SK-N-SH treated with all-trans-retinoic acid at 6 μM for 48 hours (cell line): ENCODE measurements at regions not wholly inside any gene's neighbourhood (a gene's known extent, or its start where the extent isn't known, plus 50 kb on each side); places are given as distances from the start of the nearest gene placed in this dataset.

Experiments used
- ATAC-seq: fragments of 200-7000 bp; cut with Tn5 transposase; 3 replicates; pipeline ENCODE4 v1.9.1; 2020; ENCODE audit warnings: mild to moderate bottlenecking, moderate library complexity
- ARNTL ChIP-seq: fragments of 450-650 bp; formaldehyde crosslinking; IDR thresholded peaks from 2 replicates; pipeline ENCODE4 v1.5.0; 2020; ENCODE audit warnings: low read depth, mild to moderate bottlenecking, moderate library complexity, borderline replicate concordance
- BACH2 ChIP-seq: fragments of 250-450 bp; sonication (Bioruptor Pico); IDR thresholded peaks from 2 replicates; pipeline ENCODE4 v1.9.0; 2021; ENCODE audit warnings: mild to moderate bottlenecking, borderline replicate concordance
- CREB5 ChIP-seq: fragments of 250-450 bp; sonication (Bioruptor Pico); IDR thresholded peaks from 2 replicates; pipeline ENCODE4 v1.5.1; 2020; ENCODE audit warnings: low read depth, mild to moderate bottlenecking, moderate library complexity
- CSDC2 ChIP-seq: fragments of 250-450 bp; sonication (Bioruptor Pico); IDR thresholded peaks from 2 replicates; pipeline ENCODE4 v1.5.0; 2020; ENCODE audit warnings: mild to moderate bottlenecking, moderate library complexity
- ESRRG ChIP-seq: fragments of 250-450 bp; sonication (Bioruptor Pico); IDR thresholded peaks from 2 replicates; pipeline ENCODE4 v1.6.1; 2021; ENCODE audit warnings: mild to moderate bottlenecking
- GLIS3 ChIP-seq: fragments of 250-450 bp; sonication (Bioruptor Pico); IDR thresholded peaks from 2 replicates; pipeline ENCODE4 v1.5.0; 2020; ENCODE audit warnings: mild to moderate bottlenecking, moderate library complexity
- ISL1 ChIP-seq: fragments of 250-450 bp; sonication (Bioruptor Pico); IDR thresholded peaks from 2 replicates; pipeline ENCODE4 v2.1.2; 2022; ENCODE audit warnings: mild to moderate bottlenecking, moderate library complexity
- OSR1 ChIP-seq: fragments of 250-450 bp; sonication (Bioruptor Pico); IDR thresholded peaks from 2 replicates; pipeline ENCODE4 v1.8.0; 2022; ENCODE audit warnings: moderate library complexity, mild to moderate bottlenecking, inconsistent platforms
- RARB ChIP-seq: fragments of 250-450 bp; sonication (Bioruptor Pico); IDR thresholded peaks from 2 replicates; pipeline ENCODE4 v1.8.0; 2021; ENCODE audit warnings: mild to moderate bottlenecking, moderate library complexity
- SNAI2 ChIP-seq: fragments of 250-450 bp; sonication (Bioruptor Pico); IDR thresholded peaks from 2 replicates; pipeline ENCODE4 v1.5.0; 2020; ENCODE audit warnings: mild to moderate bottlenecking, moderate library complexity
- TCF4 ChIP-seq: fragments of 250-450 bp; sonication (Bioruptor Pico); IDR thresholded peaks from 2 replicates; pipeline ENCODE4 v1.8.0; 2021; ENCODE audit warnings: mild to moderate bottlenecking, moderate library complexity, borderline replicate concordance
- TOX ChIP-seq: fragments of 250-450 bp; sonication (Bioruptor Pico); IDR thresholded peaks from 2 replicates; pipeline ENCODE4 v1.8.0; 2021; ENCODE audit warnings: mild to moderate bottlenecking, moderate library complexity, borderline replicate concordance
- TSHZ2 ChIP-seq: fragments of 250-450 bp; sonication (Bioruptor Pico); IDR thresholded peaks from 2 replicates; pipeline ENCODE4 v1.5.0; 2020; ENCODE audit warnings: mild to moderate bottlenecking, moderate library complexity
- ZC3H10 ChIP-seq: fragments of 250-450 bp; sonication (Bioruptor Pico); IDR thresholded peaks from 2 replicates; pipeline ENCODE4 v1.5.1; 2021; ENCODE audit warnings: mild to moderate bottlenecking, moderate library complexity
- ZFP3 ChIP-seq: fragments of 250-450 bp; sonication (Bioruptor Pico); IDR thresholded peaks from 2 replicates; pipeline ENCODE4 v1.5.0; 2020; ENCODE audit warnings: mild to moderate bottlenecking, moderate library complexity
- ZNF565 ChIP-seq: fragments of 450-650 bp; formaldehyde crosslinking; conservative IDR thresholded peaks from 2 replicates; pipeline ENCODE4 v1.5.0; 2020; ENCODE audit warnings: low read depth, mild to moderate bottlenecking, moderate library complexity
- ZNF8 ChIP-seq: fragments of 450-650 bp; formaldehyde crosslinking; IDR thresholded peaks from 2 replicates; pipeline ENCODE4 v1.5.0; 2020; ENCODE audit warnings: mild to moderate bottlenecking, moderate library complexity
- TF ChIP-seq, protein P1 (sequence below): fragments of 250-450 bp; sonication (Bioruptor Pico); IDR thresholded peaks from 2 replicates; pipeline ENCODE4 v1.8.0; 2021; ENCODE audit warnings: low read depth, mild to moderate bottlenecking, moderate library complexity, borderline replicate concordance
- TF ChIP-seq, protein P2 (sequence below): fragments of 250-450 bp; sonication (Bioruptor Pico); IDR thresholded peaks from 2 replicates; pipeline ENCODE4 v1.8.0; 2020; ENCODE audit warnings: mild to moderate bottlenecking, moderate library complexity, borderline replicate concordance
- TF ChIP-seq, protein P3 (sequence below): fragments of 250-450 bp; sonication (Bioruptor Pico); IDR thresholded peaks from 2 replicates; pipeline ENCODE4 v1.5.1; 2021; ENCODE audit warnings: mild to moderate bottlenecking, moderate library complexity

GRCh38 chr3:54026543-54026942 is 95.8 kb upstream of the CACNA2D3 start:
- TF ChIP-seq RARB (CRISPR knock-in tag) (no peak), TCF4 (CRISPR knock-in tag) (no peak), ZNF8 (CRISPR knock-in tag) (no peak), ESRRG (CRISPR knock-in tag) (no peak), ISL1 (CRISPR knock-in tag) (no peak), CREB5 (CRISPR knock-in tag) (no peak), ARNTL (CRISPR knock-in tag) (no peak), SNAI2 (no peak), TSHZ2 (CRISPR knock-in tag) (no peak), CSDC2 (CRISPR knock-in tag) (no peak), GLIS3 (CRISPR knock-in tag) (no peak), BACH2 (CRISPR knock-in tag) (no peak), OSR1 (CRISPR knock-in tag) (no peak), ZNF565 (CRISPR knock-in tag) (no peak), ZFP3 (CRISPR knock-in tag) (no peak)
- TF ChIP-seq, protein P1, sequence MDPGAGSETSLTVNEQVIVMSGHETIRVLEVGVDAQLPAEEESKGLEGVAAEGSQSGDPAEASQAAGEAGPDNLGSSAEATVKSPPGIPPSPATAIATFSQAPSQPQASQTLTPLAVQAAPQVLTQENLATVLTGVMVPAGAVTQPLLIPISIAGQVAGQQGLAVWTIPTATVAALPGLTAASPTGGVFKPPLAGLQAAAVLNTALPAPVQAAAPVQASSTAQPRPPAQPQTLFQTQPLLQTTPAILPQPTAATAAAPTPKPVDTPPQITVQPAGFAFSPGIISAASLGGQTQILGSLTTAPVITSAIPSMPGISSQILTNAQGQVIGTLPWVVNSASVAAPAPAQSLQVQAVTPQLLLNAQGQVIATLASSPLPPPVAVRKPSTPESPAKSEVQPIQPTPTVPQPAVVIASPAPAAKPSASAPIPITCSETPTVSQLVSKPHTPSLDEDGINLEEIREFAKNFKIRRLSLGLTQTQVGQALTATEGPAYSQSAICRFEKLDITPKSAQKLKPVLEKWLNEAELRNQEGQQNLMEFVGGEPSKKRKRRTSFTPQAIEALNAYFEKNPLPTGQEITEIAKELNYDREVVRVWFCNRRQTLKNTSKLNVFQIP (CRISPR knock-in tag), result no peak
- TF ChIP-seq, protein P2, sequence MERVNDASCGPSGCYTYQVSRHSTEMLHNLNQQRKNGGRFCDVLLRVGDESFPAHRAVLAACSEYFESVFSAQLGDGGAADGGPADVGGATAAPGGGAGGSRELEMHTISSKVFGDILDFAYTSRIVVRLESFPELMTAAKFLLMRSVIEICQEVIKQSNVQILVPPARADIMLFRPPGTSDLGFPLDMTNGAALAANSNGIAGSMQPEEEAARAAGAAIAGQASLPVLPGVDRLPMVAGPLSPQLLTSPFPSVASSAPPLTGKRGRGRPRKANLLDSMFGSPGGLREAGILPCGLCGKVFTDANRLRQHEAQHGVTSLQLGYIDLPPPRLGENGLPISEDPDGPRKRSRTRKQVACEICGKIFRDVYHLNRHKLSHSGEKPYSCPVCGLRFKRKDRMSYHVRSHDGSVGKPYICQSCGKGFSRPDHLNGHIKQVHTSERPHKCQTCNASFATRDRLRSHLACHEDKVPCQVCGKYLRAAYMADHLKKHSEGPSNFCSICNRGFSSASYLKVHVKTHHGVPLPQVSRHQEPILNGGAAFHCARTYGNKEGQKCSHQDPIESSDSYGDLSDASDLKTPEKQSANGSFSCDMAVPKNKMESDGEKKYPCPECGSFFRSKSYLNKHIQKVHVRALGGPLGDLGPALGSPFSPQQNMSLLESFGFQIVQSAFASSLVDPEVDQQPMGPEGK (CRISPR knock-in tag), result no peak
- TF ChIP-seq, protein P3, sequence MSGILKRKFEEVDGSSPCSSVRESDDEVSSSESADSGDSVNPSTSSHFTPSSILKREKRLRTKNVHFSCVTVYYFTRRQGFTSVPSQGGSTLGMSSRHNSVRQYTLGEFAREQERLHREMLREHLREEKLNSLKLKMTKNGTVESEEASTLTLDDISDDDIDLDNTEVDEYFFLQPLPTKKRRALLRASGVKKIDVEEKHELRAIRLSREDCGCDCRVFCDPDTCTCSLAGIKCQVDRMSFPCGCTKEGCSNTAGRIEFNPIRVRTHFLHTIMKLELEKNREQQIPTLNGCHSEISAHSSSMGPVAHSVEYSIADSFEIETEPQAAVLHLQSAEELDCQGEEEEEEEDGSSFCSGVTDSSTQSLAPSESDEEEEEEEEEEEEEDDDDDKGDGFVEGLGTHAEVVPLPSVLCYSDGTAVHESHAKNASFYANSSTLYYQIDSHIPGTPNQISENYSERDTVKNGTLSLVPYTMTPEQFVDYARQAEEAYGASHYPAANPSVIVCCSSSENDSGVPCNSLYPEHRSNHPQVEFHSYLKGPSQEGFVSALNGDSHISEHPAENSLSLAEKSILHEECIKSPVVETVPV (CRISPR knock-in tag), result no peak
- no peak for ATAC-seq

DNA sequence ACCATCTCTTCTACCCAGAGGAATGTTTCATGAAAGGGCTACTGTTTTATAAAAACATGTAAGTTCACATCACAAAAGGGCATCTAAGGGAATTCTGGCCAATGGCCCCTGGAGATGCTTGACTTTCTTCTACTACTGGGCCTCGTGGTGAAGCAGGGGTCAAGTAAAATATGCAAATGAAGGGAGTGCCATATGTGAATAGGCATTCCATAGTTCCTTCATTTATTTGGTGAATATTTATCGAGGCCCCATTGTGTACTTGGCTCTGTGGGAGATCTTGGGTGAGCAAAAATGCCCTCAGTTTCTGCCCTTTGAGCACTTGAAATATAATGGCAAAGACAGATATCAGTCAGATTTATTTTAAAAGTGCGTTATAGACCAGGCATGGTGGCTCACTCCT is 101.3 kb upstream of the CACNA2D3 start:
- ATAC-seq, result no peak
- TF ChIP-seq TOX (CRISPR knock-in tag) (no peak), ISL1 (CRISPR knock-in tag) (no peak), ZC3H10 (CRISPR knock-in tag) (no peak)

DNA sequence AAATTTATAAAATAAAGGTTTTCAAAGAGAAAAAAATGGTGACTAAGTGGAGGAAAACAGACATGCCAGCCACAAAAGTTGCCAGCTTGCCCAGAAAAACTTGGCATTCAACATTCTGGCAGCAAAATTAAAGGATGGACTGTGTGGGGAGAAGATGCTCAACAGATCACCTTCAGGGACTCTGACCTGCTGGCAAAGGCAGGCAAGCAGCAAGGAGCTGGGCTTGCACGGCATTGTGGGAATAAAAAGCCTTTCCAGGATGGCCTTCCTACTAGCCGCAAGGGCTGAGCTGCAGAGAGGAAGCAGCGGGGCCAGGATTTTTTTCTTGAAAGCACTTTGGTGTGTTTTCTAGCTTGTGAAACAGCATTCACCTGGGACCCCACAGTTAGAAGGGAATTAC is 101.9 kb upstream of the CACNA2D3 start:
- ATAC-seq, result no peak
- TF ChIP-seq ZNF8 (CRISPR knock-in tag), result no peak
- no peak for TF ChIP-seq ZNF565 (CRISPR knock-in tag)
- TF ChIP-seq ESRRG (CRISPR knock-in tag), result no peak
- TF ChIP-seq TOX (CRISPR knock-in tag), result no peak
- no peak for TF ChIP-seq SNAI2
- TF ChIP-seq ARNTL (CRISPR knock-in tag), result no peak
- no peak for TF ChIP-seq BACH2 (CRISPR knock-in tag)
